ENCODE measurements at regions not wholly inside any gene's neighbourhood (a gene's known extent, or its start where the extent isn't known, plus 50 kb on each side); places are given as distances from the start of the nearest gene placed in this dataset.

DNA sequence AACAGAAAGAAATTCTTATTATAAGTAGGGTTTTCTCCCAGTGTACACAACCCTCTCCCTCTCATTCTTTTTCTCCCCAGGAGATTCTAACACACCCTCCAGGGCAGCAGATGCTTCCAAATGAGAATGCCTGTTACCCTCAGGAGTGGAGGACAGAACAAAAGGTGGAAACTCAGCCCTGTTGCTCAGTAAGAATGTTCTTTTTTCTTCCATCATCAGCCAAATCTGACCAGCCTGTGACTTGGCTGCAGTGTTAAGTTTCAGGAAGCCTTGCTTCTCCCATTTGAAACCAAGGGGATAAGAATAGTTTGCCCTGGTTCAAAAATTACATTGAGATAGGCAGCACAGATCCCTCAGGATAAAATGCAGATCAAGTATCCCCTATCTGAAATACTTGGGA, 77.5 kb upstream of the EEPD1 start:
- no peak for DNase-seq (ENCODE audit: low read depth)
- TF ChIP-seq, protein P1, sequence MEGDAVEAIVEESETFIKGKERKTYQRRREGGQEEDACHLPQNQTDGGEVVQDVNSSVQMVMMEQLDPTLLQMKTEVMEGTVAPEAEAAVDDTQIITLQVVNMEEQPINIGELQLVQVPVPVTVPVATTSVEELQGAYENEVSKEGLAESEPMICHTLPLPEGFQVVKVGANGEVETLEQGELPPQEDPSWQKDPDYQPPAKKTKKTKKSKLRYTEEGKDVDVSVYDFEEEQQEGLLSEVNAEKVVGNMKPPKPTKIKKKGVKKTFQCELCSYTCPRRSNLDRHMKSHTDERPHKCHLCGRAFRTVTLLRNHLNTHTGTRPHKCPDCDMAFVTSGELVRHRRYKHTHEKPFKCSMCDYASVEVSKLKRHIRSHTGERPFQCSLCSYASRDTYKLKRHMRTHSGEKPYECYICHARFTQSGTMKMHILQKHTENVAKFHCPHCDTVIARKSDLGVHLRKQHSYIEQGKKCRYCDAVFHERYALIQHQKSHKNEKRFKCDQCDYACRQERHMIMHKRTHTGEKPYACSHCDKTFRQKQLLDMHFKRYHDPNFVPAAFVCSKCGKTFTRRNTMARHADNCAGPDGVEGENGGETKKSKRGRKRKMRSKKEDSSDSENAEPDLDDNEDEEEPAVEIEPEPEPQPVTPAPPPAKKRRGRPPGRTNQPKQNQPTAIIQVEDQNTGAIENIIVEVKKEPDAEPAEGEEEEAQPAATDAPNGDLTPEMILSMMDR (conservative IDR thresholded peaks at IDR 0.05; ENCODE audit: low read depth, low read length), result no peak
- no peak overlapping the region for H3K4me3 ChIP-seq (ENCODE audit: low read depth, low read length)

DNA sequence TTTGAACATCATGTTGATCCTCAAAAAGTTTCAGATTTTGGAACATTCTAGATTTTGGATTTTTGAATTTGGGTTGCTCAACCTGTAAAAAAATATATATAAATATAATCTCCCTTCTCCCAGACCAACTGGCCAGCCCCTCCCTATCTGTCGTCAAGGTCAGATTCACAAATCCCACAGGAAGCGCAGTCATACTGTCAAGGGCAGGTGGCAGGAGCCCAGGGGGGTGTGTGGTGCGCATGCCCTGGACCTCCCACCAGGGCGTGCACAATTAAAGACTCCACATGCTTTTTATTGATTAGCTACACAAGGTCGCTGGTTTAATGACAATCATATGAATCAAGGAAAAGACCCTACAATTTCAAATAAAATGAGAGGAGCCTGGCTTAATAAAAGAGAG, 77.0 kb upstream of the EEPD1 start:
- no peak for DNase-seq (ENCODE audit: low read depth)
- TF ChIP-seq, protein P1 (conservative IDR thresholded peaks at IDR 0.05; ENCODE audit: low read depth, low read length), result no peak
- no peak overlapping the region for H3K4me3 ChIP-seq (ENCODE audit: low read depth, low read length)

DNA sequence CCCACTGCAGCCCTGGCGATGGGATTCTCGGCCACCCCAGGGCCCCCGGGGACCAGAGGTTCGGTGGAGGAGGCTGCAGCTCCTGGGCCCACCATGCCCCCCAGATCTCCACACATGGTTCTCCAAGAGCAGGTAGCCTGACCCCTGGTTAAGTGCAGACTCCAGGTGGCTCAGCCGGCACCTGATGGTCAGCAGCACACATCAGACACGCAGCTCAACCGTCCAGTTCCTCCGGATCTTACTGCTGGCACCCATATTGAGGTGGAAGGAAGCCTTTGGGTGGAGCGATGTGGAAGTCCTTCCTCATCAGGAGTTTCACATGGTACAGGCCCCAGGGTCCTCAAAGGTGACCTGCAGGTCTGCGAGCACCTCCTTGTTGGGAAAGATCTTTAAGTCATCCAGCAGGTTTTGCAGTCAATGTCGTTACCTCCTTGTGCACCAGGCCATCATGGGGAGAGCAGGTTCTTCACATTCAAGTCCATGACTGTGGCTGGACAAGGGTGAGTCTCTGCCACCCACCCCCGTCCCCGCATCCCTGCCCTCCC, 74.2 kb upstream of the EEPD1 start:
- TF ChIP-seq, protein P1 (conservative IDR thresholded peaks at IDR 0.05; ENCODE audit: low read depth, low read length), result no peak
- H3K4me3 ChIP-seq (ENCODE audit: low read depth, low read length), result no peak overlapping the region
- DNase-seq (ENCODE audit: low read depth), result no peak

DNA sequence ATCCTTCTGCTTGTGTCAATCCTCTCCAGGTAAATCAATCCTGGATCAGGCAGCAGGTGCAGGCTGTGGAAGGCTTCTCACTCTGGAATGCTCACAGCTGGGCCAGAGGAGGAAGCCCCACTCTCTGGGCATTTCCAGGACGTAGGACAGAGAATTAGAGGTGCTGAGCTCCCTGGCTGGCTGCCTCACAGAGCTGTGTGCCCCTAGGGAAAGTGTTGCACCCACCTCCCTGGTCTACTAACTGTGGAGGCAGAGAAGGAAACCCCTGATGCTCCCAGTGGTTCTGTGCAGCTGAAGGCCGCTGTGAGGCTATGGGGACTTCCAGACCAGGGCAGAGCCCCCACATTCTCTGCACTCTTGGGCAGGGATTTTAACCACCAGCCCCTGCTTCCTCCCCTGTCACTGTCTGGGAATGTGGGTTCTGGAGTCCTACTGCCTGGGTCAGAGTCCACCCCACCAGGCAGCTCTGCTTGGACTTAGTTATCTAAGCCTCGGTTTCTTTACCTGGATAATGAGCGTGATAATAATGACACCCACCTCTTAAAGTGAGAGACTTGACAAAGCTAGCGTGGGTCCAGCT, 73.5 kb upstream of the EEPD1 start:
- H3K4me3 ChIP-seq (ENCODE audit: low read depth, low read length), result no peak overlapping the region
- no peak for DNase-seq (ENCODE audit: low read depth)
- TF ChIP-seq, protein P1 (conservative IDR thresholded peaks at IDR 0.05; ENCODE audit: low read depth, low read length), result no peak

DNA sequence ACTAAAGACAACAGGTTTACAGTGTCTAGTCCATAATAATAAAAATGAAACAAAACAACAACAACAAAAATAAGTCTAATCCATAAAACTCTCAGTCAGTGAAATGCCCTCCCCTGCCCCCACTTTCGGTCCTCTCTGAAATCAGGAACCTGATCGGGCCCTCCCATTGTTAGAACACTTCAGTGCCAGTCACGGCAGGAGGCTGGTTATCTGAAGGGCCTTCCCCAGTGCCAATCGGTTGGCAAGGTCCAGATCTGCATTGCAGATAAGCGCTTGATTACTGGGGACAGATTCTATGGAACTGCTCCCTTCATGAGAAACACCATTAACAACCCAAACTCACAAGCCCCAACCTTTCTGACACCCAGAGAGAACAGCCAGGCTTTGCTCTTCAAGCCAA, 72.2 kb upstream of the EEPD1 start:
- no peak for DNase-seq (ENCODE audit: low read depth)
- no peak overlapping the region for H3K4me3 ChIP-seq (ENCODE audit: low read depth, low read length)
- TF ChIP-seq, protein P1 (conservative IDR thresholded peaks at IDR 0.05; ENCODE audit: low read depth, low read length), result no peak

DNA sequence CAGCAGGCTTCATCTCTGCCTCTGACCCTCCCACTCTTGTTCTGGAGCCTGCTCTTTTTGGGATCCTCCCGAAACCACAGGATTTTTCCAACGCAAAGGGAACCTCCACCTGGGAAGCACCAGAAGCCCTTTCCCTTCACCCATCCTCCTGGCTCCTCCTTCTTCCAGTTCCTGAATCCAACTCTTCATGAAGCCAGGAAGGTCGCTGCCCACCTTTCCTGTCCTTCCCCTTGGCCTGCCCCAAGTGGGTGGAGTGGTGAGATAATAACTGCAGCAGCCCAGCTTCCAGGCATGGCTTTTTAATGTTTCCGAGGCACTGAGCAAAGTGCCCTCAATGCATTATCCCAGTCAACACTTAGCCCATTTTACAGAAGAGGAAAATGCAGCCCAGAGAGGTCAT, 70.8 kb upstream of the EEPD1 start:
- TF ChIP-seq, protein P1 (conservative IDR thresholded peaks at IDR 0.05; ENCODE audit: low read depth, low read length), result no peak
- no peak overlapping the region for H3K4me3 ChIP-seq (ENCODE audit: low read depth, low read length)
- no peak for DNase-seq (ENCODE audit: low read depth)

DNA sequence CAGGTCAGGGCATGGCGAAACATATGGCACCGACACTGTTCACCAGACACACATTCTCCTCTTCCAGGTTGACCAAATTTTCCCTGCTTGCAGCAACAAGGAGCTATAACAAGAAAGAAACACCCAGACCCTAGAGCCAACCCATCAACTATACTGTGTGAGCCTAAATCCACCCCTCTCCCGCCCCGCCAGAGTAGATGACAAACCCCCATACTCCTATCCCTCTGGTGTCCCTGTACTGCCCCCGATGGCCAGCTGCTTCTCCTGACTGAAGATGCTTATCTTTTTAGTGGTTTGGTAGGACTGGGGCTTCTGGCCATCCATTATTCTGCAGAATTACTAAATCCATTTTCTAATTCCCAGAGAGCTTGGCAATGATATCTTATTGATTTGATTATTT, 70.1 kb upstream of the EEPD1 start:
- H3K4me3 ChIP-seq (ENCODE audit: low read depth, low read length), result no peak overlapping the region
- no peak for DNase-seq (ENCODE audit: low read depth)
- TF ChIP-seq, protein P1 (conservative IDR thresholded peaks at IDR 0.05; ENCODE audit: low read depth, low read length), result peak; percentile 25
